KBM-7 (cell line): ENCODE measurements at regions not wholly inside any gene's neighbourhood (a gene's known extent, or its start where the extent isn't known, plus 50 kb on each side); places are given as distances from the start of the nearest gene placed in this dataset.
"Not testable (repeated sequence)": the region's sequence is repeated elsewhere in the genome, so short reads cannot be mapped to it uniquely, and the experiment has no call there.

Experiments used
- DNase-seq: peaks from one replicate; pipeline ENCODE4 v3.0.0-alpha.2; 2015
- in situ Hi-C: fragments of 300-500 bp; cut with MboI; formaldehyde crosslinking; loops from 2 replicates; pipeline ENCODE4 v1.14.3; 2020; ENCODE audit warnings: low sequenced_read_pairs, low pct_unique_long_range_greater_than_20kb, mixed read lengths

DNA sequence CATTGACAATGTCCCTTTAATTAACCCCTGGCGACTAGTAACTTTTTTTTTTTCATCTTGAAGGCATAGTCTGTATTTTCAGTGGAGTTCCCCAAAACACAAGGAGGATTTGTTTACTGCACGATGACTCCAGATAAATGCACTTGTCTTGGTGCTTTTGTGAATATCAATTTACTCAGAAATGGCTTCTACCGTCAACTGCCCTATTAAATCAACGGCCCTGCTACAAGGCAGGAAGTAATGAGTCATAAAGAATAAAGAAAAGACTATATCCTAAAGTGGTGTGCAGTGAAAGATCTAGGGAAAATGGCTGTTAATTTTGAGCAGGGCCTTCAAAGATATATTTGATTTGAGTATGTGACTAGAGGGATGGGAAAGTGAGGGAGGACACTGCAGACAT, 388.3 kb upstream of the CHD1 start:
- DNase-seq, result no peak
- in situ Hi-C loops, result no loop called here

DNA sequence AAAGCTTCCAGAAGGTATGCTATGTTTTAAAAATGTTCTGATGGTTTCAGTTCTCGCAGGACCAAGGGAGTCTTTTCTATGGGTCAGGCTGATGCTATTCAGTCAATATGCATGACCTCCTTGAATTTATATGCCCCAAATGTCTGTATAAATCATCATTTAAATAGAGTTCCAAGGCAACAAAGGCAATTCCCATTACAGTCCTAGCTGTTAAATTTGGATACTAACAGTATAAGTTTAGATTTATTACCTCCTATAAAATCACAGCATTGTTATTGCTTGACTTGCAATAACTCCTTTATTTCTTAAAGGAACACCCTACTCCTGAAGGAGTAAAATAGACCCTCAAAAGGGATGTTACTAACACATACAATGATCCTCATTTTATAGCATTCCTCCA, 387.7 kb upstream of the CHD1 start:
- in situ Hi-C loops, result no loop called here
- DNase-seq, result no peak

GRCh38 chr5:99315413-99316183, 386.8 kb upstream of the CHD1 start:
- DNase-seq, result no peak
- in situ Hi-C loops, result no loop called here

DNA sequence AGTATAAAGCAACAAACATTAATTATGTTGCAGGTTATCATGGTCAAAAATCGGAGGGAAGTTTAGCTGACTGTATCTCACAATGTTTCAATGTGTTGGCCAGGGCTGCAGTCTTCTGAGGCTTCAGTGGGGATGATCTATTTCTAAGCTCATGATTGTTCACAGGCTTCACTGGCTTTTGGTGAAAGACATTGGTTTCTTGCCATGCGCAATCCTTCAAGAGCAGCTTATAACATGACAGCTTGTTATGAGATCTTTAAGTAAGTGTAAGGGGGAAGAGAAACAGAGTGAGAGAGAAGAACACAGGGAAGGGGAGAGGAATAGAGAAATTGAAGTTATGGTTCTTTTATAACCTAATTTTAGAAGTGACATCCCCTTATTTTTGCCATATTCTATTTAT, 385.9 kb upstream of the CHD1 start:
- DNase-seq, result no peak
- in situ Hi-C loops, result no loop called here

DNA sequence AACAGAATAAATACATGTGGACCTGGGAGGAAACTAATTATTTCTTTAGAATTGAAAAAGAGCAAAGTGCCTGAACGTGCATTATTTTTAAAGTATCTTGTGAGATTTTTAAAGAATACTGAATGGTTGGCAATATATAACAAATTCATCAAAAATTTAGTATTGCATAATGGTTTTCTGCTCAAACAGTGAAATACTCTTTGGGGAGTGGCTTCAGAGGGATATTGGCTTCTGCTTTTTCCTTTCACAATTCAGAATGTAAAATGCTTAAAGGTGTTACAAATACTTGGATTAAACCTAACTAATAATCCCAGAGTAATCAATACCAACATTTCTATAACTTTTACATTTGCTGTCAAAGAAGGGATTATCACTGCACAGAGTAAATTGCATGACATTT, 379.3 kb upstream of the CHD1 start:
- DNase-seq, result no peak
- in situ Hi-C loops, result no loop called here

DNA sequence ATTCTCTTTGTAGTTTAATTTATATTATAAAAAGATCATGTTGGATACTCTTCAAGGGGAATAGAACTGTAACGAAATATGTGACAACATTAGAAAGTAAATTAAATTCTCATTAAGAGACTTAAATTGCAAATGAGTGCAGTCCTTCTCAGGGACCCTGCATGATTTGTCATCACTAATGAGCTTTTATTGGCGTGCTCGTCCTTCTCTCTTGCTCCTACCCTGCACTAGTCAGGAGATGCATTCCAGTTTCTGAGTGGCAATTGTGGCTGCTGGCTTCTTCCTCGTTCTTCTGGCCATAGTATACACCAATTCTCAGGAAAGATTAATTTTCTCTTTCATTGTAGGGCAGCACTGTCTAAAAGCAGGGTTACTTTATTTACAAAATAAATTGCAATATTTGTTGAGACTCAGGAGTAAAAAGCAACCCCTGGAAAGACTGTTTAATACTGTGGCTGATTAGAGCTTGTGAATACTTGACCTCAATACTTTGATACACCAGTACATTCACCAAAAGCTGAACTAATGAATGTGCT, 376.3 kb upstream of the CHD1 start:
- DNase-seq, result no peak
- in situ Hi-C loops, result no loop called here

GRCh38 chr5:99285606-99286005, 356.8 kb upstream of the CHD1 start:
- in situ Hi-C loops, result no loop called here
- DNase-seq, result no peak

- in situ Hi-C loops, result no loop called here
- no peak for DNase-seq
These were observed 346.3 kb upstream of the CHD1 start for GRCh38 chr5:99275128-99275527.

GRCh38 chr5:99272576-99272975, 343.8 kb upstream of the CHD1 start:
- DNase-seq, result no peak
- in situ Hi-C loops, result no loop called here

GRCh38 chr5:99258819-99259218, 330.0 kb upstream of the CHD1 start:
- DNase-seq, result no peak
- in situ Hi-C loops, result no loop called here

- in situ Hi-C loops, result no loop called here
- DNase-seq, result no peak
These were observed 319.3 kb upstream of the CHD1 start for GRCh38 chr5:99248066-99248465.

- in situ Hi-C loops, result no loop called here
- no peak for DNase-seq
These were observed 318.5 kb upstream of the CHD1 start for GRCh38 chr5:99247346-99247745.

GRCh38 chr5:99243111-99243510, 314.3 kb upstream of the CHD1 start:
- DNase-seq, result no peak
- in situ Hi-C loops, result no loop called here

DNA sequence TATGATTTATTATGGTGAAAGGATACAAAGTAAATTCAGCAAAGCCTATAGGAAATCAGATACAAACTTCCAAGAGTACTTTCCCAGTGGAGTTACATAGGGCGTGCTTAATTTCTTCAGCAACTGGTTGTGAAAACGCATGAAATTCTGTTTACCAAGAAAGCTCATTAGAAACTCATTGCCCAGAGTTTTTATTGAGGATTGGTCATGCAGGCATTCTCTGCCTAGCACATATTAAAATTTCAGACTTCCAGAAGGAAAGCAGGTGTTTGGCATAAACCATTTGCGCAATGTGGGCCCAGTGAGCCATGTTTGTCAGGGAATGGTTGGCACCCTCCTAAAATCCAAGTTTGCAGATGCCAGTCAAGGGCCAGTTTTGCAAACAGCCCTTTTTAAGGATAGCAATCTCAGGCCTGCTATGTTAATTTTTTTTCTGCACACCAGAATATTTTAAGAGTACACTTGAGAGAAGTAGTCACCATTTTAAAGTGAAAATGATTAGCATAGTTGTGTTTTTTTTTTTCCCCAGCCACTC, 311.1 kb upstream of the CHD1 start:
- in situ Hi-C loops, result no loop called here
- DNase-seq, result no peak

GRCh38 chr5:99191206-99191745, 262.5 kb upstream of the CHD1 start:
- in situ Hi-C loops, result no loop called here
- no peak for DNase-seq

DNA sequence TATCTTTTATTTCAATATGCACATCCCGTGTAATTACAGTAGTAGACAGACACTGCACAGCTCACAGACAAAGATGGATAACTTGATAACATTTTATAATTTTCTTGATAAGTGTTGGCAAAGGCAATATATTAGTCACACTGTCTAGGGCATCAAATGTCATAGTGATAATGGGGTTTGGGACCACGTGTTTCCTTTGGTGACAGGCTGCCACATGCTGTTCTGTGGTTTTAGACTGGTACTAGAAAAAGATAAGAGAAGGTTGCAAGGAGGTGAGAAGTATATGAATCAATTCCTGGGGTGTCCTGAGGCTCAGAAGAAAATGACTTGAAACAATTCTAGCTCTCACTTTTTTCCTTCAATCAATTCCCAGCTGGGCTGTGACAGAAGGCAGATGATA, 258.8 kb upstream of the CHD1 start:
- no peak for DNase-seq
- in situ Hi-C loops, result no loop called here

GRCh38 chr5:99179206-99179605, 250.4 kb upstream of the CHD1 start:
- in situ Hi-C loops, result no loop called here
- DNase-seq, result no peak

DNA sequence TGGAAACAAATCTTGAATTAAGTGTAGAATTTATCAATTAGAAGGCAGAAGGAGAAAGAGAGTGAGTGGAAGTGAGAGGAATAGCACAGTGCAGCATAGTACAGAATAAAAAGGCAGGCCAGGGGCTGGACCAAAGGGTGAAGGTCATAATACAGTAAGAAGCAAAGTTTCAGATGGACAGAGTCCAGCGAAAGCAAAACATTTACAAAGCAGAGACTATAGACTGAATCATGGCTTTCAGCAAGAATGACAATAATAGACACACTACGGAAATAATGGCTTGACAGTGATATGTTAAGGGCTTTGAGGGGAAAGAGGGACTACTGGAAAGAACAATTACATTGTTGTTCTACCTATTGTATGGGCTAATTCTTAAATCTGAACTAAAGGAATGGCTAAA, 249.0 kb upstream of the CHD1 start:
- DNase-seq, result no peak
- in situ Hi-C loops, result no loop called here

DNA sequence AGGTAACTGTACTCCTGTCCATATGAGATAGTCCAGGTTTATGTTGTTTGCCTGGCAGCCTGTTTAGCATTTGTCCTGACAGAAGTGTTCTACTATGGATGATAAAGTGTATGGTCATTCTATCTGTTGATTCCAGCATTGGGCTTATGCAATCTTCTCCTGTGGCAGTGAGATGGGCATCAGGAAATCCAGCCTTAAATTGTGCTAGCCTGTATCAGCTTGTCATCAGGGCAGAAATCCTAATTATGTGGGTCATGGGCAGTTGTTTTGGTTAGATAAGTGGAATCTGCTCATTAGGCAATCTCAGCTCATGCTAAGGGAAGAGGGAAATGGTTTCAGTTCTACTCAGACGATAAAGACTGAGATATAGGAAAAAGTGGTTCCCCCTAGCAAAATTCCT, 247.4 kb upstream of the CHD1 start:
- no peak for DNase-seq
- in situ Hi-C loops, result no loop called here

DNA sequence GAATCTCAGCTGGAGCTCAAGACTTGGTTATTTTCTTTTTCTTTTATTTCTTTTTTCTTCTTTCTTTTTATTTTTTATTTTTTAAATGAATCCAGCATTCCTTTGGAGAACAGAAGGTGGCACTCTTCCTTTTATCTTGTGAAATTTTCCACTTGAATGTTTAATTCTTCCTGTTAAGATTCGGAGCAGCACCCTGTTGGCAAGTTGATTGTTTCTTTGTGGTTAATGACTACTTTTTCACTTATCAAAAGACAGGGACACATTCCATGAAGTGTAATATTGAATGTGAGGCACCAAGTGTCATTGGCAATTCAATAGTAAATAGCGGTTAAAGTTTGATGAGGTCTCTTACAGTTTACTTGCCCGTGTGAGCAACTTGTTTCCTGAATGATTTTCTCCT, 240.5 kb upstream of the CHD1 start:
- in situ Hi-C loops, result no loop called here
- DNase-seq, result peak; percentile 39

DNA sequence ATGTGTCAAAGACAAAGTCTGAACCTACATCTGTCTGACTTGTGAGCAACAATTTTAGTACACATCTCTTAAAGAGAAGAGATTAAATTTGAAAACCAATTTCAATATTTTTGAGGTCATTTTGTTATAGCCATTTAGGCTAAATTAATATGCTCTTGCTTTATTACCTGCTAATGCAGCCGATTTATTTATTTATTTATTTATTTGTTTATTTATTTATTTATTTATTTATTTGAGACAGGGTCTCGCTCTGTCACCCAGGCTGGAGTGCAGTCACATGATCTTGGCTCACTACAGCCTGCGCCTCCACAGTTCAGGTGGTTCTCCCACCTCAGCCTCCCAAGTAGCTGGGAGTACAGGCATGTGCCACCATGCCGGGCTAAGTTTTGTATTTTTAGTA, 232.7 kb upstream of the CHD1 start:
- DNase-seq, in situ Hi-C loops: not testable (repeated sequence)
